ENCODE measurements at regions not wholly inside any gene's neighbourhood (a gene's known extent, or its start where the extent isn't known, plus 50 kb on each side); places are given as distances from the start of the nearest gene placed in this dataset.

- H3K36me3 Mint-ChIP-seq (ENCODE audit: unreplicated experiment), result no peaks in the 10 kb centered on the region
- TF ChIP-seq CTCF (IDR thresholded peaks at IDR 0.05; ENCODE audit: partially characterized antibody, unreplicated experiment), result no peak
- H3K27me3 Mint-ChIP-seq (ENCODE audit: unreplicated experiment), result no peaks in the 10 kb centered on the region
- H3K27ac Mint-ChIP-seq (ENCODE audit: unreplicated experiment), result no peak overlapping the region
- H3K4me3 Mint-ChIP-seq (ENCODE audit: unreplicated experiment), result peak overlapping the region; percentile 0
- no peaks in the 10 kb centered on the region for H3K9me3 Mint-ChIP-seq (ENCODE audit: unreplicated experiment)
- no peak for DNase-seq
- H3K4me1 Mint-ChIP-seq (ENCODE audit: low read depth, unreplicated experiment), result peaks cover 18% of the 10 kb centered on the region
These were observed 471.8 kb upstream of the C9orf72 start for GRCh38 chr9:28045051-28045450.

- Mint-ChIP-seq H3K27ac (ENCODE audit: unreplicated experiment) (no peak overlapping the region), H3K27me3 (ENCODE audit: unreplicated experiment) (no peaks in the 10 kb centered on the region), H3K36me3 (ENCODE audit: unreplicated experiment) (no peaks in the 10 kb centered on the region), H3K9me3 (ENCODE audit: unreplicated experiment) (no peaks in the 10 kb centered on the region), H3K4me1 (ENCODE audit: low read depth, unreplicated experiment) (peaks cover 23% of the 10 kb centered on the region), H3K4me3 (ENCODE audit: unreplicated experiment) (no peak overlapping the region)
- no peak for TF ChIP-seq CTCF (IDR thresholded peaks at IDR 0.05; ENCODE audit: partially characterized antibody, unreplicated experiment)
- DNase-seq, result no peak
These were observed 476.8 kb upstream of the C9orf72 start for GRCh38 chr9:28050046-28050445.

GRCh38 chr9:28050941-28051340 is 477.7 kb upstream of the C9orf72 start:
- H3K9me3 Mint-ChIP-seq (ENCODE audit: unreplicated experiment), result no peaks in the 10 kb centered on the region
- H3K4me1 Mint-ChIP-seq (ENCODE audit: low read depth, unreplicated experiment), result peaks cover 17% of the 10 kb centered on the region
- no peak overlapping the region for H3K27ac Mint-ChIP-seq (ENCODE audit: unreplicated experiment)
- no peak overlapping the region for H3K4me3 Mint-ChIP-seq (ENCODE audit: unreplicated experiment)
- no peak for DNase-seq
- TF ChIP-seq CTCF (IDR thresholded peaks at IDR 0.05; ENCODE audit: partially characterized antibody, unreplicated experiment), result no peak
- H3K36me3 Mint-ChIP-seq (ENCODE audit: unreplicated experiment), result no peaks in the 10 kb centered on the region
- no peaks in the 10 kb centered on the region for H3K27me3 Mint-ChIP-seq (ENCODE audit: unreplicated experiment)

GRCh38 chr9:28051559-28052503 is 478.6 kb upstream of the C9orf72 start:
- H3K4me3 Mint-ChIP-seq (ENCODE audit: unreplicated experiment), result no peak overlapping the region
- TF ChIP-seq CTCF (IDR thresholded peaks at IDR 0.05; ENCODE audit: partially characterized antibody, unreplicated experiment), result no peak
- H3K4me1 Mint-ChIP-seq (ENCODE audit: low read depth, unreplicated experiment), result peaks cover 13% of the 10 kb centered on the region
- H3K27me3 Mint-ChIP-seq (ENCODE audit: unreplicated experiment), result no peaks in the 10 kb centered on the region
- H3K9me3 Mint-ChIP-seq (ENCODE audit: unreplicated experiment), result no peaks in the 10 kb centered on the region
- H3K36me3 Mint-ChIP-seq (ENCODE audit: unreplicated experiment), result no peaks in the 10 kb centered on the region
- H3K27ac Mint-ChIP-seq (ENCODE audit: unreplicated experiment), result no peak overlapping the region
- no peak for DNase-seq

DNA sequence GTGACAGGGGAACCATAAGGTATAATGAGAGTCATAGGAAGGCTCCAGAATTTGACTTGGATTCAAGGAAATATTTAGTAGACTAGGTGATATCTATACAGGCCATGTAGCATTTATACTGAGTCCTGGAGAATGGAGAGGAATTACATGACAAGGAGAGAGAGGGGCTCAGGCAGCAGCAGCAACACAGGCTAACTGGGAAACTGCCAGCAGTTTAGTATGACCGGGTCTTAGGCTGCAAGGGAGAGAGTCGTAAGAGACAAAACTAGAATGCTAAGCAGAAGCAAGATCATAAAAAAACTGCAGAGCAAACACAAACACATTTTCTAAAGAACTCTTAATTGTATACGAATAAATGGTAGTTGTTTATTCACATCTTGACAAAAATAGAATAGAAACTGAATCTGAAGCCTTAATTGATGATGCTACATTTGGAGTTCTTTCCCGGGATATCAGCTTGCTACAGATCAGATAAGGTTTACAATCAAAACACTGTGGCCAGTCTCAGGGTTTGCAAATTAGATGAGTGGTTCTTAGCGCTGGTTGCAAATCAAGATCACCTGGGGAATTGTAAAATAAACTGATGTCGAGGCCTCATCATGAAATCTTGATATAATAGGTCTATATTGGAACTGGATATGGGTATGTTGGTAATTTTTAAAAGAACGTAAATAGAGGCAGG is 480.0 kb upstream of the C9orf72 start:
- Mint-ChIP-seq H3K9me3 (ENCODE audit: unreplicated experiment) (no peaks in the 10 kb centered on the region), H3K27ac (ENCODE audit: unreplicated experiment) (peak overlapping the region; percentile 2), H3K4me3 (ENCODE audit: unreplicated experiment) (no peak overlapping the region), H3K4me1 (ENCODE audit: low read depth, unreplicated experiment) (peaks cover 13% of the 10 kb centered on the region), H3K27me3 (ENCODE audit: unreplicated experiment) (no peaks in the 10 kb centered on the region), H3K36me3 (ENCODE audit: unreplicated experiment) (no peaks in the 10 kb centered on the region)
- TF ChIP-seq CTCF (IDR thresholded peaks at IDR 0.05; ENCODE audit: partially characterized antibody, unreplicated experiment), result no peak
- DNase-seq, result no peak
